GM19240 (cell line): ENCODE measurements at regions not wholly inside any gene's neighbourhood (a gene's known extent, or its start where the extent isn't known, plus 50 kb on each side); places are given as distances from the start of the nearest gene placed in this dataset.

Source experiments
- DNase-seq: peaks from one replicate; pipeline ENCODE4 v3.0.0; 2011; ENCODE audit warnings: low spot score; ENCODE audit not compliant: insufficient read length

DNA sequence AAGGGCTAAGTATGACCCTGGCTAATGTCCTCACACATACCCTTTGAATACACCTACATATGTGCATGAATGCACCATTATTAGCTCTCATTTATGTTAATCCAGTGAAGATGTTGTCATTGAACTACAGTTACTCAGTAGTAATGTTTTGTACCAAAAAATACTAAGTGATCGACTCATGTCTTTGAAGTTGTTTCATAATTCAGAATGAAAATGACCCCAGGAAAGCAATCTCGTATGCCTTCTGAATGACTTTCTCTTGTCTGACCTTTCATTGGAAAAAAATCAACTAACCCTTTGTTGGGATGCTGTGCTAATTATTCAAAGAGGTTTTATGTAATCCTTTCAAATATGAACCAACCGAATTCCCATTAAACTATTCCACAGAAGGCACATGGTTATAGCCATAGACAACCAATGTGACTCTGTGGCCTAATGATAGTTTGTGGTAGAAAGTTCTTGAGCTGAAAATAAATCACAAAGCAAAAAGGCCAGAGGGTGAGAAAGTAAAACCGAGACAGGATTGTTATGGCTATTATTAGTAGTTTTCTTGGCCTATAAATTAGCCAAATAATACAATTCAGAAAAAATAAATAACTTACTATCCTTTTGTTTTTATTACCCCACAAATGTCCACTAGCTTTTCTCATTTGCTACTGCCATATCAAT is 86.8 kb upstream of the STARD13 start:
- no peak for DNase-seq

DNA sequence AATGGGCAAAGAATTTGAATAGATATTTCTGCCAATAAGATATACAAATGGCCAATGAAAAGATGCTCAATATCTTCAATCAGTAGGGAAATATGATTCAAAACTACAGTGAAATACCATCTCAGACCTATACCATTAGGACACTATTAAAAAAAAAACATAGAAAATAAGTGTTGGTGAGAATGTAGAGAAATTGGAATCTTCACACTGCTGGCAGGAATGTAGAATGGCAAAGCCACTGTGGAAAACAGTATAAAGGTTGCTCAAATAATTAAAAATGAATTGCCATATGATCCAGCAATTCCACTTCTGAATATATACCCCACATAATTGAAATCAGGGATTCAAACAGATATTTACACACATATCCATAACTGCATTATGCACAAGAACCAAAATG is 88.1 kb upstream of the STARD13 start:
- no peak for DNase-seq

DNA sequence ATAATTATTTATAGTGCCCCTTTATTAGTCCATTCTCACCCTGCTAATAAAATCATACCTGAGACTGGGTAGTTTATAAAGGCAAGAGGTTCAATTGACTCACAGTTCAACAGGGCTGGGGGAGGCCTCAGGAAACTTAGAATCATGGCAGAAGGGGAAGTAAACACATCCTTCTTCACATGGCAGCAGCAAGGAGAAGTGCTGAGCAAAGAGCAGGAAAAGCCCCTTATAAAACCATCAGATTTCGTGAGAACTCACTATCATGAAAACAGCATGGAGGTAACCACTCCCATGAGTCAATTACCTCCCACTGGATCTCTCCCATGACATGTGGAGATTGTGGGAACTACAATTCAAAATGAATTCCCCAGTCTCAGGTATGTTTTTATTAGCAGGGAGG is 89.9 kb upstream of the STARD13 start:
- no peak for DNase-seq

DNA sequence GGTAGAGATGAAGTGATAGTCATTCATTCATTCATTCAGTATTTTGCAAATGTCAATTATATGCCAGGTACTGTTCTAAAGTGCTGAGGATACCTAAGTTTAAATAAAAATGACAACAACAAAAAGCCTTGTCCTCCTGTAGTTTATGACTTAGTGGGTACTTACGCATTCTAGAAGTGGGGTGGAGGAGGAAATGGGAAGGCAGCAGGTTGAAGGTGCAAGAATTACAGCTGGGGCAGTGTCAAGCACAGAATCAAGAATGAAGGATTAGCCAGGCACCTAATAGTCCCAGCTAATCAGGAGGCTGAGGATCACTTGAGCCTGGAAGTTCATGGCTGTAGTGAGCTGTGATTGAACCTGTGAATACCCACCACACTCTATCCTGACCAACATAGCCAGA is 90.7 kb upstream of the STARD13 start:
- no peak for DNase-seq

DNA sequence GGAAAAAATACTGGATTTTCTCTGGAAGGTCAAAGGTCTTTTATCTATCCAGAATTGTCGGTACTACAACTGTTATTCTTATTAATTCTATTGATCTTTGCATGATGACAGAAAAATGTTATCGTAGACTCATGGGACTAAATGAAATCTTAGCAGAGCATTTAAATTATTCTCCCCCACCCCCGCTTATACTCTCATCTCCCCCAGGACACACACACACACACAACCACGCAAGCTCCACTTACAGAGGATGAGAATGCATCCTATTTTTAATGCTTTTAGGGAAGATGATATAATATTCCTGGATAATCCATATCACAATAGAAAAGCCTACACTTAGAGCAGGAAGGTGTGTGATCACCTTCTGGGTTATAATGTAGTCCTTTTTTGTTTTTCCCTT is 91.9 kb upstream of the STARD13 start:
- DNase-seq = no peak

DNA sequence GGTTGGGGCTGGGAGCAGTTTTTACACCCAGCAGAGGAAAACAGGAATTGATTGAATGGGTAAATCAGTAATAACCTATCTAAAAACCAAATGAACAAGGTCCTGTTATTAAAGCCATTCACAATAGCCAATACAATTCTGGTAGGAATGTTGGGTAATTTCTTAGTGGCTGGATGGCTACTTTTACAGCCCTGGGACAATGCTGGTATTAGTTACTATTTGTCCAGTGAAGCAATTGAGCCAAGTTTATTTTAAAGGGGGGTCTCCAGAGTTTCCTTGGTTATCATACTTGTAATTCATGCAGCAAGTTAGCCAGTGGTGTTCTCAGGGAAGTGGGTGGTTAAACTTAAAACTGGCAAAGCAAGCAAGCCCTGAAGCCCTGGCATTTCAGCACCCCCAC is 92.3 kb upstream of the STARD13 start:
- DNase-seq = no peak

DNA sequence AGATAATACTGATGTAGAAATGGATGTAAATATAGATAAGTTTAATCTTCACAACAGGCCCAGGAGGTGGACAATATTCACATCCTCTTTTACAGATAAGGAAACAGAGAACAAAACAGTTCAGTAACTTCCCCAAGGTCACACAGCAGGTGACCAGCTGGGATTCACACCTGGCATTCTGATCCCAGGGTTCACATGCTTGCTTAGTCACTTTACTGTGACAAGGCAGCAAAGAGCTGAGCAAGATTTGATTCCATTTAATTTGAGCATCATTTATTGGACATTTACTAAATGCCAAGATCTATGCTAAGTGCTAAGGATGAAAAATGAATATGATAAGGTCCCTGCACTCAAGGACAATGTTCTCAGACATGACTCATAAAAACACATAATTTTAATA is 94.1 kb upstream of the STARD13 start:
- DNase-seq = no peak

DNA sequence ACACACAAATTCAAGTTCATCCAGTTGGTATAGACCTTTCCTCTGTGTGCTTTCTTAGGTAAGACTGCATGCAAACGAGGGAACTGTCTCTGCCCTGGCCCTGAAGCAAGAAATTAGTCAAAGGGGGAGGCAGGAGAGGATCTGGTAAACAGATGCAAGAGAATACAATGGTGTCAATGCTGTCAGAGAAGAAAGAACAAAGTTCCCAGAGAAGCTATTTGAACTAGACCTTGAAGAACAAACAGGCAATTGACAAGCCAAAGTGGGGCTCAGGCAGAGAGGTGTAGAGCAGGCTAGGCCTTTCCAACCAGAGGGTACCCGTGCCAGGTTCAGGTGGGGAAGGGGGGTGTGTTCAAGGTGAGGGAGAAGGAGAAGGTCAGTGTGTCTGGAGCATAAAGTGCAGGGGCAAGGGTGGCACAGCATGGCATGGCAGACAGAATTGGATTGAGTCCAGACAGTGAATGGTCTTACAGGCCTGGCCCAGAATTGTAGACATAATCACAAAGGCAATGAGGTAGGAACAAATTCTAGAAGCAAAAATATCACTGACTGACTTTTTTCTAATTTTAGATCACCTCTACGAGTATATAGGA is 95.0 kb upstream of the STARD13 start:
- DNase-seq = no peak

DNA sequence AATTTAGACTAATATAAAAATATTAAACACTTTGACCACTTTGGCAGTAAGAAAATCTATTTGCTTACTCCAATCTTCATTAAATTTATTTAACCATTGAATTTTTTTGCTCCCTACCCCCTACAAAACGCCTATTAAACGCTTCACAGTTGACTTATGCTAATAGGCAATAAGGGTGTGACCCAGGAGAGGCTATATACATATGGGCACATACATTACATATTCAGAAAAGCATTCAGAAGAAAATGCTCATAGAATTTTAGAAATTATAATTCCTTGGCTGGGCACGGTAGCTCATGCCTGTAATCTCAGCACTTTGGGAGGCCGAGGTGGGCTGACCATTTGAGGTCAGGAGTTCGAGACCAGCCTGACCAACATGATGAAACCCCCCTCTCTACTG is 95.6 kb upstream of the STARD13 start:
- no peak for DNase-seq

DNA sequence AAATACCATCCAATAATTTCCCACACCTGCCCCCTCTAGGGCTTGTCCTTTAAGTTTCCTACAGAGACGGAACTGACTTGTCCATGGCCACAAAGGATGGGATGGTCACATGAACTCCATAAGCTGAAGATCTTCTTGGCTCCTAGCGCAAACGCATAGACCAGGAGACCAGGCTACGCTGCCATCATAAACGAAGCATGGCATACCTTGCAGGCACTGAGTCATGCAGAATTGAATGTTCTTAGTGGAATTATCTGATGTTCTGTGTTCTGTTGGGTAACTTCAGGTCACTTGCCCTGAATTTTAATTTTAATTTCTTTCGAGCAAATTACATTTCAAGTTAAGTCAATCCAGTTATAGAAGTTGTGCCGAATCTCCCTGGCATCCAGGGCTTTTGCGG is 96.4 kb upstream of the STARD13 start:
- DNase-seq = no peak

DNA sequence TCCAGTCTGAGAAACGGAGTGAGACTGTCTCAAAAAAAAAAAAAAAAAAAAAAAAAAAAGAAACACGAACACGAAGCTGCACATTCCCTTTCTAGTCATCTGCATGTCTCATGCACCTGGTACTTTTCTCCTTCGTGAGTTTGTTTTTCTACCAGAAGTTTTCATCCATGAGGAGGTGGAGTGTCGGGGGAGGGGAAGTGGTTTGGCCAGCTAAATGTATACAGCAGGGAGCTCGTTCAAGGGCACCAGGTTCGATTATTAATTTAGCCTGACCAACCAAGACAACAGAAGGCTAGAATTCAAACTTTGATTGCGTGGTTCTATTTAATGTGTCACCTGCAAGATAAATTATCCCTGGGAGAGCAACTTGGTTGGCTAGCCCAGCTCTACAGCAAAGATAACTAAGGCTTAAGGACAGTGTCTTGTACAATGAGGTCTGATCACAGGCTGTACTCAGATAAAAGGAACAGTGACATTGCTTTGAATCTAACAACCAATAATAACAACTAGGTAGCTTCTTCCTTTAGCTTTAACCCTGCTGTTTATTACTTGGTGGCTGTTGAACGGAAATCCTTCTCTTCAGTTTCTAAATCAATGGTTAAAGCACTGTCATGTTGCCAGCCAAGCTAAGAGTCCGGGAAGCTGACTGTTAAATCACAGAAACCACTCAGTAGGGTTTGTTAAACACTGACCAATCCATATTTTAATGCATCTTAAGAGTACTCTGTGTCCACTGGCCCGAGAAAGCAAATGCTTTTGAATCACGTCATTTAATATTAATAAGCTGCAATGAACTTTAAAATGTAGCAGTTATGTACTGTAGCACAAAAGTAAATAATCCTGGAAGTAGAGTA is 98.4 kb upstream of the STARD13 start:
- no peak for DNase-seq

DNA sequence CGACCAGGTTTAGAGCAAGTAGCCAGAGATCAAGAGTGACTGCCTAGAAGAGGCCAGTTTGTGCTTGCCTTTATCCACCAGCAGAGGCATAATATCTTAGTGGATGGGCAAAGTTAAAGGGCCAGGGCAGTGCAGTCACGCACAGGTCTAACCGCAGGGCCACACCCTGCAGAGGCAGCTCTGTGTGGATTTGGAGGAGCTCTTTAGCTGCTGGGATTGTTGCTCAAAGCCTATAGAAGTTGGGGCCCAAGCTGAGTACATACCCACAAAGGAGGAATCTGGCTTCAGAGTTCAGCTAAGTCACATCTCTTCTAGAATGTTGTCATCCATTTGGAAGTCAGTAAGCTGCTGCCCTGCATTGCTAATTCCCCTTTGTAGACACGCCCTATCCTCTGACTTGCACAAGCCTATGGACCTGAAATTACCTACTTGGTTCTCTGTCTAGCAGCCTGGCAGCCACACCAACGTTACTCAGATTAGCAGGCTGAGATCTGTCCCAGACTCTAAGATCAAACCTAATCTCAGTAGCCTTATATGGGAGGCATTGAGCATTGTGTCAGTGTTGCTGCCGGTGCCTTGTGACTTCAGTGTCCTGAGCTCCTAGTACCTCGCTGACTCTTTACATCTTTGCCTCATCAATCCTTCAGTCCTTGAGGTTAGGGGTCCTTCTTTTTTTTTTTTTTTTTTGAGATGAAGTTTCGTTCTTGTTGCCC is 102.9 kb upstream of the STARD13 start:
- no peak for DNase-seq

DNA sequence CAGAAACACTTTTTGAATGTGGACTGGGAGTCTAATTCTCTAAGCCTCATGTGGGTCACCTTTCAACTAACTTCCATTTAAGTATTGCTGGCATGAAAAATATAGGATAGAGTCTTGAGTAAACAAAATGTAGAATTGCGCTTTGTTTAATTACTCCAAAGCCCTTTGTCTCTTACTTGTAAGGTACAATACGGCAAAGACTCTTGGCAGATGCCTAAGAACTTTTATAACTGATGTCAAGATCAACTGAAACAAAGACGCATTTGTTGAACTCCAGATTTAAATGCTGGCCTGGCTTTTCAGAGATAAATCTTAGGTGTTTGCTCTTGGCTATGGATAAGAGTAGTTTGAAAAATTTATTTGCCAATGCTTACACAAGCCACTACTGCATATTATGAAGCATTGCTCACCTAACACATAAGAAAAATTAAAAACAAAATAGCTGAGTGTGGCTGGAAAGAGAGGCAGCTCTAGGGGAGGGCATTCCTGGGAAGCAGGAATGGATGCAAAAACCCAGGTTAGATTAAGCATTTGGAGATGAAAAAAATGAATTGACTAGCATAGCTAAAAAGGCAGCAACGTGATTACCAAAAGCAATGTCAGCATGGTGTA is 107.3 kb upstream of the STARD13 start:
- DNase-seq = no peak

DNA sequence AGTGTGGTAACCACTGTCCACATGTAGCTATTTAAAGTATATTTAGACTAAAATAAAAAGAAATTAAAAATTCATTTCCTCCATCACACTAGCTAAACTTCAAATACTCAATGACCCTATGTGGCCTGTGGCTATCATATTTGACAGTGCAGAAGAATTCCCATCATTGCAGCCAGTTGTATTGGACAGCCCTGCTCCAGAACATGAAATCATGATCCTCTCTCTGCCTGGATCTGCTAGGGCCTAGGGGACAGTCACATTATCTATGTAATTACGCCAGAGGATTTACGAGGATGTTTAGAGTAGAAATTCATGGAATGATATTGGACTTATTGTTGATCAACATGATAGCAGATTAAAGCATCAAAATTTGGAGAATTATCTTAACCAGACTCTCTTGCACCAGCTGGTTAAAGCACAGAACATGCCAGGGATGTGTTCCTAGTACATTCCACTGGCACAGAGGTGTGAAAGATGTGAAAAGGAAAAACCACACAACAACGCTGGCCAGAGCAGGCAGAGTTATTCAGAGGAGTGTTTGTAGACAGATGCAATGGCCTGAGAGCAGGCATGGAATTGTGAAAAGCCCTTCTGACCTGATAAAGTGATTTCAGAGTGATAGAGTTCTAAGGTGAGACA is 108.9 kb upstream of the STARD13 start:
- DNase-seq = no peak

DNA sequence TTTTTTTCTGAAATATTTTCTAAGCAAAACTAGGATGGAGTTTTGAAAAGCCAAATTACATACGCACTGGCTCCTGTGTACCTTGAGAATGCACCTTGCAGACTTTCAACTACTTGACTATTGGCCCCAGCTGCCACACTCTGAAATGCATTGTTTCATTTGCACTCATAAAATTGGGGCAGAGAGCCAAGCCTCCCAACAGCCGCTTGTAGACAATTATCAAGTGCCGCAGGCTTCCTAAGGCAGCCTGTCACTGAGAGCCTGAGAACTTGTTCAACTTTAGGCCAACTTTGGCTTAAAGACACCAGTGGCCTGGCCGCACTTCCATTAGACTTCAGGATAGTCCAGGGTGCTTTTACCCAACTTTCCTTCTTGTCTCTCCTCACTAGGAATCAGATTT is 115.7 kb upstream of the STARD13 start:
- DNase-seq = no peak

DNA sequence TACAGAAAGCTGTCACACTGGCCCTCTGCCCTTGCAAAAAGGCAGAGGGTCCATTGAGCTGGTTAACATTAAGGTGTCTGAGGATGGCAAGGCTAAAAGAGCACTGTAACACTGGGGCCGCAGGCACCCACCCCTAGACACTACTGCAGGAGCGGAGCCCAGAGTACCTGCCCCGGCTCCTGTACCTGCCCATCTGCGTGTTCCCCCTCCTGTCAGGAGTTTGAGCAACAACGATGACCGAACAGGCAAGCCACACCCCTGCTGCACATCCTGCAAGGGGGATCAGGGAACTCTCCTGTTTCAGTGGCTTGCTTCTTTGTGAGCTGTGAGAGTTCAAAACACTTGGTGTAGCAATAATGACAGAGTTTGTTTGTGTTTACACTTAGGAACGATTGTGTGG is 117.4 kb upstream of the STARD13 start:
- no peak for DNase-seq

DNA sequence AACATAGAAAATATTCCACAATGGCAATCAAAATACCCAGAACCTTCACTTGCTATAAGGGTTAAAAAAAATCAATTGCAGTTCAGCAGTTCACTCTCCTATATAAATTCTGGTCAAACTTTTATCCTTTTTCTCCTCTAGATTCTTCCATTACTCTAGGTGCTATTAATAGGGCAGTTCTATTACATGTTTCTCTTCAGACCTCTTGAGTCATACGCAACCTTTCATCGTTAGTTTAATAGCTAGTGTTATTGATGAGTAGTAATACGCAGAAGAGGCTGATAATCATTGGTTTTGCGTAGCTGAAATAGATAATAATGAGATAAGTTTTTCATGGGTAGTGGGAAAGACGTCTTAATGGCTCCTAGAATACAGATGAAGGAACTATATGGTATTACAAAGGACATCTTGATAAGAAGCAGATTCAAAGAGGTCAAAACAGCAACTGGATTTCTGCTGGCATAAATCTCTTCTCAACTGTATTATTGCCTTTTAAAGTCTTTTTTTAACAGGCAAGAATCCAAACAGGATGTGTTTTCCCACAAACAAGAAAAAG is 118.3 kb upstream of the STARD13 start:
- no peak for DNase-seq

DNA sequence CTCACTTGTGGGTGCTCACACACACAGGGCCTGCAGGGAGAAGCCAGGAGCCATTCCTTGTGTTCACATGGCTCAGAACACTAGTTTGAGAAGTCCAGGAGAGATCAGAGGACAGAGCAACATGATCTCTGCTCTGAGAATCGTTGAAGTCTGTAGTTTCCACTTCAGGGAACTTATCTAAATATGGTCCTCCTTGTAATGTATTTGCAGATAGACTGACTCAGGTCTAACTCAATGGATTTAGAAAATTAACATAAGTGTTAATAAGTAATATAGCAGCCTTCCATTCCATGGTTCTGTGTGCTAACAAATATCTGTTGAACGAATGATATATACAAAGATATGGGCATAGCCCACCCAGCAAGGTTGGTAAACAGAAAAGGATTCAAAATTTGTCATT is 119.8 kb upstream of the STARD13 start:
- no peak for DNase-seq

DNA sequence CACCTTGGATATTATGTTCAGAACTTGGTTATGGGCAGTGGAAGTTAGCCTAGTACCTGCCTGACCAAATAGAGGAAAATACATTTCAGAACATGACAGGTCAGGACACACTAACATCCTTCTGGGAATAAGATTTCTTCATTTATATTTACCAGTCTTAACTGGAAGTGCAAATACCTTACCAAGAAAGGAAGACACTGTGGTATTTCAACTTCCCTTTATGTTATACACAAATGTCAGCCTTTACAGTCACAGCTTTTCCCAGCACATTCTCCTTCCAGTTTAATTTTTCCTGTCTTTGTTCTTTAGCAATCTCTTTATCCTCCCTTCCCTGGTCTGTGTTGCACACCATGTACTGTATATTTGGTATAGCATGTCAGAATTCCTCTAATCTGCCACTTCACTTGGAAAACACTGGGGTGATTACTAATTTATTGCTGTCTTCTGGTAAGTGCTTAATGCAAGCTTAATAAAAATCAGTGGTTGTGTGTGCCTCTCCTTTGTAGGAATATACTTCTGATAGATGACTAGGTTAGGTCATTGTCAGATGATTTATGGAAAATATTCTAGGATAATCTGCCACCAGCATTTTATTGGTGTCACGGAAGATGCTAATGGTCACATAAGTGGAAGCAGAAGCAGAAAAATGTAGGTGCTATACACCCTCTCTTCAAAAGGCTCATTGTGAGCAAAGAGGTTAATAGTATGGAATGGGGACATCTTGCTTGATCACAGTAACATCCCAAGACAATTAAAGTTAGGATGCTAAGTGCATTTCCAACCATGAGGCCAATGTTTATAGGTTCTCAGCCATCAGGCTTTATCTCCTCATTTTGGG is 124.3 kb upstream of the STARD13 start:
- no peak for DNase-seq

DNA sequence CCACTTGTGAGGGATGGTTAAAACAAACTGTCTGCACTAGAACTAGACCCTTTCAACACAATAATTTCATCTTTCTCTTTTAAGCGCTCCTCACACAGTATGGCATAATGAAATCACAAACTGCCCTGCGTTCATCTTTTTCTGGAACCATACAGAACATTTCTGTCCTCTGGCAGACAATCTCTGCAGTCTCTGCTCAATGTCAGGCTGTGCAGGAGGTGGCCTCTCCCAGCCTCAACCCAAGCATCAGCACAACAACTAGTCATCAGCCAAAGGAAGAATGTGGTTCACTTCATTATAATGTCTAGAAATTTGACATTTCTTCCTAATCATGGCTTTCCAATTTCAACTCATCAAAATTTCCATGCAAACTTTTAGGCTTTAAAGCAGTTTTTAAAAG is 125.1 kb upstream of the STARD13 start:
- DNase-seq = no peak
